GM19463 (cell line): ENCODE measurements at regions not wholly inside any gene's neighbourhood (a gene's known extent, or its start where the extent isn't known, plus 50 kb on each side); places are given as distances from the start of the nearest gene placed in this dataset.

Experiments
- ATAC-seq: cut with Tn5 transposase; IDR thresholded peaks from one replicate; pipeline ENCODE4 v1.9.1; 2021; ENCODE audit warnings: mild to moderate bottlenecking, moderate library complexity; ENCODE audit not compliant: unreplicated experiment

DNA sequence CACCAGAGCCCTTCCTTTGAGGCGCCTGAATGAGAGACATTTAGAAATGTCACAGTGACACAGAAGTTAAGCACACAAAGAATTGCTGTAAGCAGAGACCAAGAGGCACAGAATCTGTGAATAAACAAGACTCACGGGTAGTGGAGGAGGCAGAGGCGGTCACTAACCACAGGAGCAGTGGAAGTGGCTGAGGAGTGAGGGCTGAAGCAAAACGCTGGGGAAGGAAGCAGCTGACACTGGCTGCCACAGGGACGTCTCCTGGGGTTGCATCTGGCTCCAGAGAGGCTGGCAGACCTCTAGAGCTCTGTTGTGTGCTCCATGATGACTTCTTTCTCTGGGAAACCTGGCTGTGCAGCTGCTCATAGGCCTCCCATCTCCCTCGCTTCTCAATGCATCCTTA, 65.0 kb upstream of the SLC2A12 start:
- no peak for ATAC-seq

DNA sequence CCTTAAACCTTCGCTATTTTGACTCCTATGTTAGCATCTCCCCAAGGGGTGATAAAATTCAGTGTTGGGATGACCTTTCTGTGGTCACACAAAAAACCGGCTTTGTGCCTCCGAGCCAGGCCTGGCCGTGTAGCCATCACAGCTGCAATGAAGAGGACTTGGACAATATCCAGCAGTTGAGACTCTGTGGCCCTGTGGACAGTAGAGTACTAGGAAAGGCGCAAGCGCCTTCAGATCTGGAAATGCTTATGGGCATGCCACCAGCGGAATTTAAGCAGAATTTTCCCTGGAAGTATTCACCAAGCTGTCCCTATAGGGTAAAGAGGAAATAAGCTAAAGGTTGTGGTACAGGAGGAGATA, 63.3 kb upstream of the SLC2A12 start:
- ATAC-seq = no peak

DNA sequence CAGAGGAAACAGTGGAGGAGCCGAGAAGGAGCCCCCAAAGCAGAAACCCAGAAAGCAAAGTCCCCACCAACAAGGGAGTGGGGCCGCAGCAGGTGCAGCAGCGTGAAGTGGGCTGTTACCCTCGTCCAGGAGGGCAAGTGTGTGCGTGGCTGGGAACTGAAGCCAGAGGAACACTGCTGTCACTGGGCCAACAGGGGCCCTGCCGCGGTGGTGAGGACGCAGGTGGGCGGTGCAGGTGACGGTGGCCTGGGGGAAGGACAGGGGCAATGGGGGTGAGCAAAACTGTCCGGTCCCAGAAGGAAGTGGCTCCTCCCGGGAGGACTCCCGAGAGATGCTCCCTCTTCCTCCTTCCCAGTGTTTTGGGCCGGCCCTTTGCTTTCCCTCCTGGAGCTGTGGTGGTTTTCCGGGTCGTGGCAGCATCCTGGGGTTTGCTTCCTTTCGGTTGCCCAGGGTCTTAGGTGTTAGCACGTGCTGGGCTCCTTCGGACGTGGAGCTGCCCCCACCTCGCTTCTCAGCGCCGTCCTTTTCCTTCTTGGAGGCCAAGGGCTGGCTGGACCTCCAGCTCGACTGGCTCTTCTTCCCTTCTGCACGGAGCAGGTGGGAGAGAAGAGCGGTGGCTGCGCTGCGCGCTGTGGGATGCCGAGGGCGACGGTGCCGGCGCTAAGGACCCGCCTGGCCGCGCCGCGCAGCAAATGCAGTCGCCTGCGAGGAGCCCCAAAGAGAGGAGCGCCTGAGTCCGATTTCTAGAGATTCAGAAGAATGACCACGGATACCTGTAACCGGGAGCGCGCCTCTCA, 62.7 kb upstream of the SLC2A12 start:
- ATAC-seq = no peak

DNA sequence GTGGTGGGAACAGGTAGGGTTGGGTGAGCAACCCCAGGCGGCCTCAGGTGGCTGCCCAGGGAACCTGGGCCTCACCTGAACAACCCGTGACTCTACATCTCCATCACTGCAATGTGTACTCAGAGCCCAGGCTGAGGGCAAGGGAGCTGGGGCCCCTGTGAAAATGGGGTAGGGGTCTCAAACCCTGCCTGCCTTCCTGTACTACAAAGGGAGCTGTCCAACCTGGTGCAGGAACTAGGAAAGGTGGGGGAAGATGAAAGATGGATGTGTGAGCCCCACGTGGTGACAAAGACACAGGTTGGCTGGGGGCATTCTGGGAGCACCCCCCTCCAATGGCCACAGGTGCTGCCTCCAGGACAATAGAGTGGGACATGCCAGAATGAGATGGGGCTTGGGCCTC, 62.1 kb upstream of the SLC2A12 start:
- ATAC-seq = no peak

DNA sequence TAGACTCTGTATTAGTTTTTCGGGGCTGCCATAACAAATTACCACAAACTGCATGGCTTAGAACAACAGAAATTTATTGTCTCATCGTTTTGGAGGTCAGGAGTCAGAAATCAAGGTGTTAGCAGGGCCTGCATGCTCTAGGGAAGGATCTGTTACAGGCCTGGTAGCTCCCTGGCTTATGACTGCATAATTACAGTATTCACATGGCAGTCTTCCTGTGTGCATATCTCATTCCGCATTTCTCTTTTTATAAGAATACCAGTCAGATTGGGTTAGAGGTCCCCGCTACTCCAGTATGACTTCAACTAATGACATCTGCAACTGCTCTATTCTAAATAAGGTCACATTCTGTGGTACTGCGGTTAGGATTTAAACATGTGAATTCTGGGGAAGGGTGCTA, 59.3 kb upstream of the SLC2A12 start:
- ATAC-seq = no peak

DNA sequence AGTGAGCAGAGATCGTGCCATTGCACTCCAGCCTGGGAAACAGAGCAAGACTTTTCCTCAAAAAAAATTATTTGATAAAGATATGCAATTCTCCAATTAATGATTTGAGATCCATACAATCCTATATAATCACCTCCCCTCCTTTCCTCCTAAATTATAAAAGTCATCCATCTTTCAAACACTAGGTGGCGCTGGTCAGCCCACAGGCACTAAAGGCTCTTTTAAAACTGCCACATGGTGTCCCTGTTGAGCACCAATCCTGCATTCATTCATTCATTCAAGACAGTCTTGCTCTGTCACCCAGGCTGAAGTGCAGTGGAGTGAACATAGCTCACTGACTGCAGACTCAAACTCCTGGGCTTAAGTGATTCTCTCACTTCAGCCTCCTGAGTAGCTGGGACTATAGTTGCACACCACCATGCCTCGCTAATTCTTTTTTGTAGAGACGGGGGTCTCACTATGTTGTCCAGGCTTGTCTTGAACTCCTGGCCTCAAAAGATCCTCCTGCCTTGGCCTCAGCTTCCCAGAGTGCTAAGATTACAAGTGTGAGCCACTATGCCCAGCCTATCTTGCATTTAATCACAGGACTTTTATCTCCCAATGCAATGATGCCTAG, 58.7 kb upstream of the SLC2A12 start:
- peak; percentile 52 for ATAC-seq

DNA sequence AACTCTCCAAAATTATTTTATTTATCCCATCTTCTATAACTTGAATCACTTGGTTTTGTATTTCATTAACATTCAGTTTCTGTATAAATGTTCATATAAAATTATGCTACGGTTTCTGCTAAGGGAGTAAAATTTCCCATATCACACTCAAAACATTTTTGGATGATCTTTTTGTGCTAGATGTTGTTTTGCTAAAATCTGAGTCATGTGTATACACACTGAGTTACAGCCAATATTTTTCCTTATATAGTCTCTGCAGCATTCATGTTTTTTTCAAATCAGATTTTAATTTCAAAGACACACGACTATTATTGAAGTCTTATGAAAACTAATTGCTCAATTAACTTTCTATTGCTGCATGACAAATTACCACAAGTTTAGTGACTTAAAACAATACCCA, 54.3 kb upstream of the SLC2A12 start:
- ATAC-seq = no peak

DNA sequence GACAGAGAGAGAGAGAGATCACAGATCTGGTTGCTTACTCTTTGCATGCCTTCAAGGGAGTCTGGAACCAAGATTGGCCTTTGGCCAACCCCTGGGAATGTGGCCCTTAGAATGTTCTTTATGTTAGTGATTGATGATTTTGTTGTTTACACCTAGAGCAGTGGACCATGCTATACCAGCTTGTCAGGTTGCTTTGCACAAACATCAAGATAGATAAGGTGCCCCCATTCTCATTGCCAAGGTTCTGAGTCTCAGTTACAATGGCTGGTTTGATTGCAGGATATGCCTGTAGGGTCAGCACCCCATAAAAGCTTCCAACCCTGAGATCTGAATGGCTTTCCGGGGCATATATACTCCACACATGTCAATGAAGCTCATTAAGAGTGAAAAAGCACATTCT, 53.5 kb upstream of the SLC2A12 start:
- ATAC-seq = no peak

DNA sequence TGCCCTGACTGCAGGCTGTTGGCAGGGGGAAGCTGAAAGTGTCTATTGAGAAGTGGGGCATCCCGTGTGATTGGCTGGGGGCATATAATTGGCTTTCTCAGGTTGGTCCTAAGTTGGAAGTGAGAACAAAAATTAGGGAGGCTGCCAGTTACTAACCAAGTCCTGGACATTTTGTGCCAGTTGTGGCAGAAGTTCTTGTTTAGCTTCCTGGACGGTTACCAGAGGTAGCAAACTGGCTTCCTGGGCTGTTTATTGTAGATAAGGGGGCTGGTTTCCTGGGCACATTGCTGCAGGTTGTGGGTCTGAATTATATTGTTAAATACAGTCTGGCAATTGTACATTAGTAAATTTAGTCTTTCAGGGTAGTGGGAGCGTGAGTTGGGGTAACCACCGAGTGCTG, 50.6 kb upstream of the SLC2A12 start:
- ATAC-seq = no peak
